Activated CD8-positive, alpha-beta memory T cell treated with anti-CD3 and anti-CD28 coated beads for 48 hours (primary cell): ENCODE measurements at regions not wholly inside any gene's neighbourhood (a gene's known extent, or its start where the extent isn't known, plus 50 kb on each side); places are given as distances from the start of the nearest gene placed in this dataset.

Experiments used
- DNase-seq, 3 experiments: peaks; one replicate each; pipeline ENCODE4 v3.0.0-alpha.2; 2020; ENCODE audit warnings: low read depth in 2 of 3, low spot score in 2 of 3

- no peak for DNase-seq
These were observed 1365.5 kb upstream of the CELF4 start for GRCh38 chr18:38930881-38931753.

DNA sequence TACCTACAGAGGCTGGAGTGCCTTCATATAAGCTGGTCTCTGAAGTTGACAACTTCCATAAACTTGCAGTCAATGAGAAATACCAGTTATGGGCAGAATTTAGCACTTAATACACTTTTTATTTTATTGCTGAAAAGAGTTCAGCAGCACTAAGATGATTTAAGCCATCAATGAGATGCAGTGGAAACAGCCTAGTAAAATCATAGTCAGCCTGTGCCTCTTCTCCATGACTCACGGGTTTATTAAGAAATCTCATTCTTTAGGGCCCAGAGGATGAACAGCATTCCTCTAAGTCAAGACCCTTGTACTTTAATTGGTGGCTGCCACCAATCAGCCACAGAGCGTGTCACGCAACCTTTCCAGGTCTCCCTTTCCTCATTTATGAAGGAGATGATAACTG, 1357.9 kb upstream of the CELF4 start:
- no peak for DNase-seq

GRCh38 chr18:38923126-38923525, 1357.5 kb upstream of the CELF4 start:
- no peak for DNase-seq

DNA sequence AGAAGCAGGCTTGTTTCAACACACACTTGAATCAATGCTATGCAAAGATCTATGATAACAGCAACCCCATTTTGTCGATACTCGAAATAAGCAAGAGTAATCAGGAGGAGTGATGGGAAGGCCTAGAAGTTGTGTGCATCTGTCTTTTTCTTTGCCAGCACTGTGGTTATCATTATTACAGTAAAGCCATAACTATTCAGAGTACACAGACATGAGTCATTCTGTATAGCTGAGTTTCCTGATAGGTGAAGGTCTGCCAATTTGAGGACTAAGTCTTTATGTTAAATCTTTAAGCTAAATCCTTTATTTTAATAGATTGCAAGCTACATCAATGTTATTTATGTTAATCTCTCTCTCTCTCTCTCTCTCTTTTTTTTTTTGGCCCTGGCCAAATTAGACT, 1344.4 kb upstream of the CELF4 start:
- no peak for DNase-seq

- no peak for DNase-seq
These were observed 1337.2 kb upstream of the CELF4 start for GRCh38 chr18:38902796-38903195.

DNA sequence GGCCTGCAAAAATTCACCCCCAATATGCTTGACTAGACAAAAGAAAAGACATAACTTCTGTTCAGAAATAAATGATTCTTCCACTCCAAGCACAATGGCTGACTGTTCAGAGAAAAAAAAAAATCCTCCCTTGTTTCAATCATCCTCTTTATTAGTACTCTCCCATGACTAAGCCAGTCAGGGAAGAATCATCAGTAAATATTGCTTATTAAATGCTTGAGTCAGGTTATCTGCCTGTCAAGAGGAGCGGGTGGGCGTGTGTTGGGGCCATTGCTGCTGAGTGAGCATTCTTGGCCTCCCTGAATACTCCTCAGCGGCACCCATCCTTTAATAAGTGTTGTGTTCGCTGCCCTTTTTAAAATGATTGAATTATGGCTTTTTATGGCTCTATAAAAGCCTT, 1334.8 kb upstream of the CELF4 start:
- DNase-seq: no peak

- no peak for DNase-seq
These were observed 1334.4 kb upstream of the CELF4 start for GRCh38 chr18:38900031-38900430.

DNA sequence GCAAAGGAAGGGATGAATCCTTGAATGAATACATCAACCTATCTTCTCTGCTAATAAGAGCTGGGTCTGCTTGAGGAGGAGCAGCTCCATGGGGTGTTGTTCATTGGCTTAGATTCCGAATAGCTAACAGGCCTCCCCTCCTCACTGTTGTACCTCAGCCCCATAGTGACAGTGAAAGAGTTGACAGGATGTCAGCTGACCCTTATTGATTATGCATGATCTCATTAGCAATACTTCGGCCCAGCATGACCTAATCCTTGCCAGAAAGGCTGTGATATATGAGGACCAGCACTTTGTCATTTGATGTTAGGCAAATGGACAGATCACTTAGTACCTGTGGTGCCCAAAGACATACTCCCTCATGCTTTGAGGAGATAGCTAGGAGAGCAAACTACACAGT, 1333.7 kb upstream of the CELF4 start:
- no peak for DNase-seq

DNA sequence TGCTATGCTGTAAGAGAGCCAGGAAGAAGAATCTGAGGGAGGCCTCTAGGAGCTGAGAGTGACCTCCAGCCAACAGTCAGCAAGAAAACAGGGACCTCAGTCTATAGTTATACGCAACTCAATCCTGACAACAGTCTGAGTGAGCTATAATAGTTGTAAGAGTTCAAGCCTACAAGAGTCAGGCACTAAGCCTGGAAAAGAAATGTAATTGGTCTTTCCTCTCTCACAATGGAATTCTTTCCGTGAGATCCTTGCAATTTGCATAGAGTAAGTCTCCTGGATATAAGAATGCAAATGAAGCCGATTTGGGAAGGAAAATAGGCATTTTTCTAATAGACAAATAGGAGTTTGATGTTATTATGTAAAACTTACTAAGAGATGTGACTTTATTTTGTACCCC, 1332.6 kb upstream of the CELF4 start:
- no peak for DNase-seq

- no peak for DNase-seq
These were observed 1330.0 kb upstream of the CELF4 start for GRCh38 chr18:38895560-38895959.

DNA sequence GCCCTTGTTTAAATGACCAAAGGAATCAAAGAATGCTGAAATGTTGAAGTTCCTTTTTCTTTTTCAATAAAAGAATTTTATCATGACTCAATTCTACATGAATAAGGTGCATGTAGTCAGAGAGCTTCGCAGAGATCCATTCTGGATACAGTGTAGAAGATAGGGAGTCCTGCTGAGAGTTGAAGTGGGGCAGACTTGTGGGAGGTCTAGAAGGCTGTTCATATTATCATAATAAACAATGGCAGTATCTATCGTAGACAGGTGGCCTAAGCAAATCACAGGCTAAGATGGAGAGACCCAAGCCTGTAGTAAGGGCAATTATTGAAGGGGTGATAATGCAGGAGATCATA, 1322.0 kb upstream of the CELF4 start:
- no peak for DNase-seq

DNA sequence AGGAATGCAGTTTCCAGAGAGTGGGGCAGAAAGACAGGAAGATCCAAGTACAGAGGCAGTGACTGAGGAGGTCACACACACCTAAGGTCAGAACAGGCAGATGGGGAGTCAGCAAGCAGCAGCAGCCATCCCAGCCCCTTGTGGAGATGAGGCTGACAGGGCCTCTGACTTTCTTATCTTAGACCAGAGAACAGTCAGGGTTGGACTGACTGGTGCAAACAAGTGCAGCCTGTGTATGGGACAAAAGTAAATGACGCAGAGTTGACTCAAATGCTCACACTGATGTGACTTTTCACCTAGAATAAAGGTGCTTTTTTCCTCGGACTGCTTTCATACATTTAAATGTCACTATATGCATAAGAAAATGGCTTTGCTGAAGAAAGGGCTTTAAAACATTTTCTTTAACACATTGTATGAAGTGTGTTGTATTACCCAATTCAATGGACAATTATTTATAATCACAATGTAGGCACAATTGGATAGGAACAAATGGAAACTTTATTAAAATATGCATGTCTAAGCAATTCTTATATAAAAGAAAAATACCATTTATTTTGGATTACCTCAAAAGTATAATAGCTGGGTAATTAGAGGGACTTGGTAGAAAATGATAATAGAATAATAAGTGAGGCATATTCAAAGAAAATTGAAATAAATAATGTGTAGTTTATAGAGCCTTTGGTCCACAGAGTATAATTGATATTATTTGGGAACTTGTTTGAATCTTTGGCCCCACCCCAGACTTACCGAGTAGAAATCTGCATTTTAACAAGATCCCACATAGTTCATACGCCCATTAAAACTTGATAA, 1321.5 kb upstream of the CELF4 start:
- DNase-seq: no peak

- DNase-seq: no peak
These were observed 1320.6 kb upstream of the CELF4 start for GRCh38 chr18:38886235-38886634.

GRCh38 chr18:38884050-38884449, 1318.5 kb upstream of the CELF4 start:
- no peak for DNase-seq

- no peak for DNase-seq
These were observed 1317.5 kb upstream of the CELF4 start for GRCh38 chr18:38883111-38883510.

DNA sequence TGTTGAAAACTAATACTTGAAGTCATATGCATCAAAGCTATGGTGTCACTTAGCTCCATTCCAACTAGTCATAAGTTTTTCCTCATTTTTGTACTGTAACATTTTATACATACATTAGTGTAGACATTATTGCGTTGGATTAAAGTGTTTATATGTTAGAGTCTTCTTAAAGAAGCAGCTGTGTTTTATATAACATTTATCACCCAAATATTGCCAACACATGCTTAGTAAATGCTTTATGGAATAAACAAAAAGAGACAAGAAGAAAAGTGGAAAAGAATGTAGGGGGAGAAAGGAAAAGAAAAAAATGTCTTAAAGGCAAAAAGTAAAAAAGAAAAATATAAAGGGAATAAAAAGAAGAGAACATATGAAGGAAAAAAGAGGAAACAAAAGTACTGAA, 1314.3 kb upstream of the CELF4 start:
- DNase-seq: no peak

GRCh38 chr18:38872342-38872741, 1306.7 kb upstream of the CELF4 start:
- no peak for DNase-seq

DNA sequence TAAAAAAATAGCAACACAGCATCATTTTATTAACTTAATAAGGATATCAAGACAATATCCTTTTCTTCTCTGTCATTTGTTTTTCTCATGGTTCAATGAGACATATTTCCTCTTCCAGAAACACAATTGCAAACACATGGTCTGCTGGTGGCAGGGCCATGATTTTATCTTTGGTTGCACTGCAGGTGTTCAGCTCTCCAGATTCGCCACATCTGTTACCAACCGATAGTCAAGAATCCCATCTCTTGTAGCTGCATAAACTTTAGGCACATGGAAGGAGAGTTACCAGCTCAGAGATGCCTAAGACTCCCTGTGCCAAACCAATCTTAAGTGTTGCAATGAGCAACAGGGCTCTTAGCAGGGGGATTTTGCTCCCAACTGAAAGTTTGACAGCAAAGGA, 1303.2 kb upstream of the CELF4 start:
- DNase-seq: no peak

- DNase-seq: no peak
These were observed 1302.1 kb upstream of the CELF4 start for GRCh38 chr18:38867680-38868079.

DNA sequence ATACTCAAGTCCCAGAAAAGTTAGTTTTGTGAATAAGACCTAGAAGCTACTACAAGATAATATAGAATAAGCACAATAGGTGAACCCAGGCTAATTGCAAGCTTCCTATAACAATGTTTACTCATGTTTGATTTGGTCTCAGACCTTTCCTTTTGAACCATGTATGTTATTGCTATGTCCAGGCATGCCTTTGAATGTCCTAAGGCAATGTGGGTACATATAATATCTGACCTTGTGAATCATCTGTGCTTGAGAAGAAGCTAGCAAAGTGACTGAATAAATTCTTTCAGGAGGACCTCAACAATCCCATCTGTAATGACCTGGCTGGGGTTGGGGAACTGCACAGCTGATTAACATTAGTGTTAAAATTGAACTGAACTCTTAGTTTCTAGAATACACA, 1285.9 kb upstream of the CELF4 start:
- no peak for DNase-seq

- DNase-seq: no peak
These were observed 1281.7 kb upstream of the CELF4 start for GRCh38 chr18:38847326-38847725.

DNA sequence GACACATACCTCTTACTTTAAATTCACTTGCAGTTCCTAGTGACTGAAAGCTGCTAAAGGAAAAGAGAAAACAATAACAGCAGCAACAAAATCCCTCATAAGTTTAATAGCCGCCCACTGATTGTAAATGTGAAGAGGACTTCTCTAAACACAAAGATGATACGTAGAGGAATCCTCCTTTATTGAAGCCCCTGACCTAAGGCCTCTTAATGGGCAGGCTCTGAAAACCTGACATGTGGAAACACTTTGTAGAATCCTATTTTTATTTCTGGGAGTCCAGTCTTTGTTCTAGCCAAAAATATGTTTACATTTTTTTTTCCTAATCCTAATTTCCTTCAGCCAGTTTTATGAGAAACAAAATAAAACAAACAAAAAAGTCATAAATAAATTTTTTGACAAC, 1277.7 kb upstream of the CELF4 start:
- no peak for DNase-seq

- no peak for DNase-seq
These were observed 1260.6 kb upstream of the CELF4 start for GRCh38 chr18:38826247-38826646.
